A673 (cell line): ENCODE measurements at regions not wholly inside any gene's neighbourhood (a gene's known extent, or its start where the extent isn't known, plus 50 kb on each side); places are given as distances from the start of the nearest gene placed in this dataset.
"Not testable (repeated sequence)": the region's sequence is repeated elsewhere in the genome, so short reads cannot be mapped to it uniquely, and the experiment has no call there.

Source experiments
- BruUV-seq: library from RNA; stranded (reverse); fragments of 400-500 nt; replicated peaks from 2 replicates; lab custom pipeline; 2021; lab: Mats Ljungman, UMichigan
- CTCF ChIA-PET: fragments of 300-600 bp; sonication (Branson Sonifier 250); formaldehyde crosslinking; loops from one replicate; lab custom pipeline; 2022; ENCODE audit warnings: antibody characterized with exemption; lab: Charles Lee
- POLR2A ChIA-PET: fragments of 300-600 bp; sonication (Branson Sonifier 250); formaldehyde crosslinking; loops from one replicate; lab custom pipeline; 2022; ENCODE audit warnings: antibody characterized with exemption; ENCODE audit not compliant: low non-redundant PET; lab: Charles Lee
- DNase-seq: peaks from one replicate; pipeline ENCODE4 v3.0.0-alpha.2; 2015; ENCODE audit warnings: low spot score
- H3K27ac ChIP-seq: fragments of 200-600 bp; sonication (generic); 2 replicates; pipeline ENCODE4 v1.5.1; 2016; ENCODE audit warnings: mixed run types, low read depth, mild to moderate bottlenecking, mixed read lengths, antibody characterized with exemption, low read length; ENCODE audit not compliant: poor library complexity, severe bottlenecking
- H3K27me3 ChIP-seq: fragments of 200-600 bp; sonication (generic); replicated peaks from 2 replicates; pipeline ENCODE4 v1.6.1; 2017; ENCODE audit warnings: mixed run types, low read depth, mild to moderate bottlenecking, mixed read lengths, antibody characterized with exemption, low read length; ENCODE audit not compliant: insufficient read depth, poor library complexity
- H3K36me3 ChIP-seq: fragments of 200-600 bp; sonication (generic); 2 replicates; pipeline ENCODE4 v1.6.1; 2016; ENCODE audit warnings: mixed run types, mild to moderate bottlenecking, mixed read lengths, antibody characterized with exemption, low read length; ENCODE audit not compliant: insufficient read depth, poor library complexity, severe bottlenecking
- H3K4me1 ChIP-seq: fragments of 200-600 bp; sonication (generic); 2 replicates; pipeline ENCODE4 v1.6.1; 2017; ENCODE audit warnings: mixed run types, mild to moderate bottlenecking, mixed read lengths, antibody characterized with exemption, low read length; ENCODE audit not compliant: insufficient read depth, poor library complexity, severe bottlenecking
- H3K4me3 ChIP-seq: fragments of 200-600 bp; sonication (generic); 2 replicates; pipeline ENCODE4 v1.5.1; 2016; ENCODE audit warnings: low read depth, mixed run types, mild to moderate bottlenecking, mixed read lengths, low read length; ENCODE audit not compliant: poor library complexity, severe bottlenecking
- H3K9me3 ChIP-seq: fragments of 200-600 bp; sonication (generic); 2 replicates; pipeline ENCODE4 v1.6.1; 2016; ENCODE audit warnings: mixed run types, low read depth, mild to moderate bottlenecking, mixed read lengths, antibody characterized with exemption, low read length; ENCODE audit not compliant: poor library complexity, severe bottlenecking
- intact Hi-C: fragments of 100-400 bp; cut with micrococcal nuclease; formaldehyde crosslinking; loops from one replicate; pipeline ENCODE4 v1.10.0; 2022; ENCODE audit not compliant: unreplicated experiment

DNA sequence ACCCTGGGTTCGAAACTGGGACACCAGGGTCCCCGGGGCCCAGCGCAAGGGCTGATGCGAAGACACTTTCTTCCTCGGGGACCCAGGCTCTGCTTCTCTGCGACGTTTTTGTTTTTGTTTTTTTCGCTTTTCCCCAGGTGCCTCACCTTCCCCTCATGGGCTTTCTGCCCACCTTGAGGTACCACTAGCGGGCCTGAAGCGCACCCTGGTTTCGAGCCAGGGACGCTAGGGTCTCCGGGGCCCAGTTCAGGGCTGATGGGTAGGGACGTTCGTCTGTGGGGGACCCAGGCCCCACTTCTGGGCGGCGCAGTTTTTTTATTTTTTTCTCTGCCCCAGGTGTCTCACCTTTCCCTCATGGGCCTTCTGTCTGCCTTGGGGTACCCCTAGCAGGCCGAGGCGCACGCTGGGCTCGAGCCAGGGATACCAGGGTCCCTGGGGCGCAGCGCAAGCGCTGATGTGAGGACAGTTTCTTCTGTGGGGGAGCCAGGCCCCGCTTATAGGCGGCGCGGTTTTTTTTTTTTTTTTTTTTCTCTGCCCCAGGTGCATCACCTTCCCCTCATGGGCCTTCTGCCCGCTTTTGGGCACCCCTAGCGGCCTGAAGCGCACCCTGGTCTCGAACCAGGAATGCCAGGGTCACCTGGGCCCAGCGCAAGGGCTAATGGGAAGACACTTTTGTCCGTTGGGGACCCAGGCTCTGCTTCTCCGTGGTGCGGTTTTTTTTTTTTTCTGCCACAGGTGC is 166.8 kb upstream of the ZNG1F start:
- H3K9me3 ChIP-seq, H3K4me1 ChIP-seq, H3K36me3 ChIP-seq, H3K4me3 ChIP-seq, H3K27me3 ChIP-seq, DNase-seq, CTCF ChIA-PET, BruUV-seq, POLR2A ChIA-PET, H3K27ac ChIP-seq, intact Hi-C loops: not testable (repeated sequence)

DNA sequence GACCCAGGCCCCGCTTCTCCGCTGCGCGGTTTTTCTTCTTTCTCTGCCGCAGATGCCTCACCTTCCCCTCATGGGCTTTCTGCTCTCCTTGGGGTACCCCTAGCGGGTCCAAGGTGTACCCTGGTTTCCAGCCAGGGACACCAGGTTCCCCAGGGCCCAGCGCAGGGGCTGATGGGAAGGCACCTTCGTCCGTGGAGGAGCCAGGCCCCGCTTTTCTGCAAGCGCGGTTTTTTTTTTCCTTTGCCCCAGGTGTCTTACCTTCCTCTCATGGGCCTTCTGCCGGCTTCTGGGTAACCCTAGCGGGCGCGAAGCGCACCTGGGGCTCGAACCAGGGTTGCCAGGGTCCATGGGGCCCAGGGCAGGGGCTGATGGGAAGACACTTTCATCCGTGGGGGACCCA is 165.9 kb upstream of the ZNG1F start:
- DNase-seq, H3K9me3 ChIP-seq, BruUV-seq, H3K36me3 ChIP-seq, CTCF ChIA-PET, H3K4me1 ChIP-seq, H3K27ac ChIP-seq, H3K27me3 ChIP-seq, POLR2A ChIA-PET, H3K4me3 ChIP-seq, intact Hi-C loops: not testable (repeated sequence)

DNA sequence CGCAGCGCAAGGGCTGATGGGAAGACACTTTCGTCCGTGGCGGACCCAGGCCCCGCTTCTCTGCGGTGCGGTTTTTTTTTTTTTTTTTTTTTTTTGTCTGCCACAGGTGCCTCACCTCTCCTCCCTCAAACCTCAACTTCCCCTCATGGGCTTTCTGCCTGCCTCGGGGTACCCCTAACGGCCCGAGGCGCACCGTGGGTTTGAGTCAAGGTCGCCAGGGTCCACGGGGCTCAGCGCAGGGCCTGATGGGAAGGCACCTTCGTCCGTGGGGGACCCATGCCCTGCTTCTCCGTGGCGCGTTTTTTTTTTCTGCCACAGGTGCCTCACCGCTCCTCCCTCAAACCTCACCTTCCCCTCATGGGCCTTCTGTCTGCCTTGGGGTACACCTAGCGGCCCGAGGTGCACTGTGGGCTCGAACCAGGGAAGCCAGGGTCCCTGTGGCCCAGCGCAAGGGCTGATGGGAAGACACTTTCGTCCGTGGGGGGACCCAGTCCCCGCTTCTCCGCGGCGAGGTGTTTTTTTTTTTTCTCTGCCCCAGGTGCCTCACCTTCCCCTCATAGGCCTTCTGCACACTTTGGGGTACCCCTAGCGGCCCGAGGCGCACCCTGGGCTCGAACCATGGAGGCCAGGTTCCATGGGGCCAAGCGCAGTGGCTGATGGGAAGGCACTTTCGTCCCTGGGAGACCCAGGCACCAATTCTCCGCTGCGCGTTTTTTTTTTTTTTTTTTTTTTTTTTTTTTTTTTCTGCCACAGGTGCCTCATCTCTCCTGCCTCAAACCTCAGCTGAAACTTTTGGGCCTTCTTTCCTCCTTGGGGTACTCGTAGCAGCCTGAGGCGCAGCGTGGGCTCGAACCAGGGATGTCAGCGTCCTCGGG is 165.2 kb upstream of the ZNG1F start:
- CTCF ChIA-PET, POLR2A ChIA-PET, H3K27ac ChIP-seq, H3K36me3 ChIP-seq, BruUV-seq, H3K4me1 ChIP-seq, H3K4me3 ChIP-seq, intact Hi-C loops, H3K27me3 ChIP-seq, DNase-seq, H3K9me3 ChIP-seq: not testable (repeated sequence)

DNA sequence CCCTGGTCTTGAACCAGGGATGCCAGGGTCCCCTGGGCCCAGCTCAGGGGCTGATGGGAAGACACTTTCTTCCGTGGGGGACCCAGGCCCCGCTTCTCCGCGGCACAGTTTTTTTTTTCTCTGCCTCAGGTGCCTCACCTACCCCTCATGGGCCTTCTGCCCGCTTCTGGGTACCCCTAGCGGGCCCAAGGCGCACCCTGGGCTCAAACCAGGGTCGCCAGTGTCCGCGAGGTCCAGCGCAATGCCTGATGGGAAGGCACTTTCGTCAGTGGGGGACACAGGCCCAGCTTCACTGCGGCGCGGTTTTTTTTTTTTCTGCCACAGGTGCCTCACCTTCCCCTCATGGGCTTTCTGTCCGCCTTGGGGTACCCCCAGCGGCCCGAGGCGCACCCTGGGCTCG is 163.9 kb upstream of the ZNG1F start:
- BruUV-seq, intact Hi-C loops, H3K27me3 ChIP-seq, H3K4me3 ChIP-seq, CTCF ChIA-PET, DNase-seq, H3K27ac ChIP-seq, H3K4me1 ChIP-seq, H3K36me3 ChIP-seq, POLR2A ChIA-PET, H3K9me3 ChIP-seq: not testable (repeated sequence)

DNA sequence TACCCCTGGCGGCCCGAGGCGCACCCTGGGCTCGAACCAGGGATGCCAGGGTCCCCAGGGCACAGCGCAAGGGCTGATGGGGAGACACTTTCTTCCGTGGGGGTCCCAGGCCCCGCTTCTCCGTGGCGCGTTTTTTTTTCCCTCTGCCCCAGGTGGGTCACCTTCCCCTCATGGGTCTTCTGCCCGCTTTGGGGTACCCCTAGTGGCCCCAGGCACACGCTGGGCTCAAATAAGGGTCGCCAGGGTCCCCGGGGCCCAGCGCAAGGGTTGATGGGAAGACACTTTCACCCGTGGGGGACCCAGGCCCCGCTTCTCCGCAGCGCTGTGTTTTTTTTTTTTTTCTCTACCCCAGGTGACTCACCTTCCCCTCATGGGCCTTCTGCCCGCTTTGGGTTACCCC is 163.3 kb upstream of the ZNG1F start:
- CTCF ChIA-PET, H3K9me3 ChIP-seq, intact Hi-C loops, DNase-seq, H3K4me1 ChIP-seq, H3K27ac ChIP-seq, H3K4me3 ChIP-seq, H3K27me3 ChIP-seq, POLR2A ChIA-PET, BruUV-seq, H3K36me3 ChIP-seq: not testable (repeated sequence)

DNA sequence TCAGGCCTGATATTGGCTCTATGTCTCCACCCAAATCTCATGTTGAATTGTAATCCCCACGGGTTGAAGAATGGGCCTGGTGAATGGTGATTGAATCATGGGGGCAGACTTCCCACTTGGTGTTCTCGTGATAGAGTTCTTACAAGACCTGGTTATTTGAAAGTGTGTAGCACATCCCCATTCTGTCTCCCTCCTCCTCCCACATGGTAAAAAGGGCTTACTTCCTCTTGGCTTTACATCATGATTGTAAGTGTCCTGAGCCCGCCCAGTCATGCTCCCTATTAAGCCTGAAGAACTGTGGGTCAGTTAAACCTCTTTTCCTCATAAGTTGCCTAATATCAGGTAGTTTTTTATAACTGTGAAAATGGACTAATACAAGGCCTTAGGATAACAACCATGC is 158.8 kb upstream of the ZNG1F start:
- H3K27me3 ChIP-seq, H3K4me3 ChIP-seq, BruUV-seq, H3K4me1 ChIP-seq, intact Hi-C loops, POLR2A ChIA-PET, CTCF ChIA-PET, H3K27ac ChIP-seq, H3K36me3 ChIP-seq, H3K9me3 ChIP-seq, DNase-seq: not testable (repeated sequence)

DNA sequence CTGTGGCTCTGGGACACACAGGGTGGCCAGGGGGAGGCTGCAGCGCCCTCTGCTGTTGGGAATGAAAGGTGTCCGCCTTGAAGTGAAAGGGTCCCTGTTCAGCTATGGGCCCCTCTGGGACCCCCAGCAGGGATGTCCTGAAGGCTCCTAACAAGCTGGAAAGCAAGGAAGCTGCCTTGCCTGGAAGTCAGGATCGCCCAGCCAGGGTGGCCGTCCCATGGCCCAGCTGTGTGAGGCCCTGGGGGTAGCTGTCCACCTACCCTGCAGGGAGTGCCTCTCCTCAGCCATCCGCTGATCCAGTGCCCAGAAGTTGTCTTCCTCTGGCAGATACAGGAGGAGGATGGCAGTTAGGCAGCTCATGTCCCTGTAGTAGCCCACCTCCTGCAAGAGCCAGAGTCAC is 143.4 kb upstream of the ZNG1F start:
- H3K27me3 ChIP-seq, H3K36me3 ChIP-seq, H3K27ac ChIP-seq, H3K4me1 ChIP-seq, H3K9me3 ChIP-seq, DNase-seq, POLR2A ChIA-PET, BruUV-seq, intact Hi-C loops, CTCF ChIA-PET, H3K4me3 ChIP-seq: not testable (repeated sequence)
